ENCODE measurements at regions not wholly inside any gene's neighbourhood (a gene's known extent, or its start where the extent isn't known, plus 50 kb on each side); places are given as distances from the start of the nearest gene placed in this dataset.

GRCh38 chr18:57956491-57956890 is 87.5 kb upstream of the NEDD4L start:
- TF ChIP-seq CTCF (conservative IDR thresholded peaks at IDR 0.05; ENCODE audit: low read depth, low read length) (no peak), EZH2 (IDR thresholded peaks at IDR 0.05; ENCODE audit: borderline replicate concordance, low read depth, low read length, poor library complexity, severe bottlenecking) (no peak)
- no peaks in the 10 kb centered on the region for H3K27me3 ChIP-seq (replicated peaks; ENCODE audit: insufficient read depth, low read depth, low read length, poor library complexity)
- CTCF ChIA-PET = no interaction called here
- POLR2A ChIA-PET (ENCODE audit: low non-redundant PET) = no interaction called here
- intact Hi-C loops (cut with micrococcal nuclease; ENCODE audit: unreplicated experiment) = loop anchor here (10.0 kb wide), 1 partner anchor 168 kb away; no protein-coding TSS in a partner anchor
- DNase-seq (ENCODE audit: low spot score) = no peak
- no peaks in the 10 kb centered on the region for H3K4me1 ChIP-seq (ENCODE audit: insufficient read depth, low read length, poor library complexity, severe bottlenecking)
- BruUV-seq (replicated peaks) = no TSS peak
- H3K36me3 ChIP-seq (ENCODE audit: insufficient read depth, low read length, poor library complexity, severe bottlenecking) = no peaks in the 10 kb centered on the region
- H3K27ac ChIP-seq (ENCODE audit: low read depth, low read length, poor library complexity, severe bottlenecking) = no peak overlapping the region
- H3K4me3 ChIP-seq (ENCODE audit: low read depth, low read length, poor library complexity, severe bottlenecking) = no peak overlapping the region
- H3K9me3 ChIP-seq (ENCODE audit: low read depth, low read length, poor library complexity, severe bottlenecking) = no peaks in the 10 kb centered on the region

- POLR2A ChIA-PET (ENCODE audit: low non-redundant PET) = no interaction called here
- no peaks in the 10 kb centered on the region for H3K27me3 ChIP-seq (replicated peaks; ENCODE audit: insufficient read depth, low read depth, low read length, poor library complexity)
- CTCF ChIA-PET = no interaction called here
- H3K27ac ChIP-seq (ENCODE audit: low read depth, low read length, poor library complexity, severe bottlenecking) = no peak overlapping the region
- BruUV-seq (replicated peaks) = no TSS peak
- H3K9me3 ChIP-seq (ENCODE audit: low read depth, low read length, poor library complexity, severe bottlenecking) = no peaks in the 10 kb centered on the region
- H3K4me3 ChIP-seq (ENCODE audit: low read depth, low read length, poor library complexity, severe bottlenecking) = no peak overlapping the region
- H3K4me1 ChIP-seq (ENCODE audit: insufficient read depth, low read length, poor library complexity, severe bottlenecking) = no peaks in the 10 kb centered on the region
- H3K36me3 ChIP-seq (ENCODE audit: insufficient read depth, low read length, poor library complexity, severe bottlenecking) = no peaks in the 10 kb centered on the region
- TF ChIP-seq EZH2 (IDR thresholded peaks at IDR 0.05; ENCODE audit: borderline replicate concordance, low read depth, low read length, poor library complexity, severe bottlenecking) = no peak
- no peak for TF ChIP-seq CTCF (conservative IDR thresholded peaks at IDR 0.05; ENCODE audit: low read depth, low read length)
- DNase-seq (ENCODE audit: low spot score) = no peak
- intact Hi-C loops (cut with micrococcal nuclease; ENCODE audit: unreplicated experiment) = loop anchor here (10.0 kb wide), 1 partner anchor 170 kb away; no protein-coding TSS in a partner anchor
These were observed 89.1 kb upstream of the NEDD4L start for GRCh38 chr18:57954935-57955334.

- intact Hi-C loops (cut with micrococcal nuclease; ENCODE audit: unreplicated experiment) = loop anchor here (10.0 kb wide), 1 partner anchor 171 kb away; no protein-coding TSS in a partner anchor
- Histone ChIP-seq H3K27me3 (replicated peaks; ENCODE audit: insufficient read depth, low read depth, low read length, poor library complexity) (no peaks in the 10 kb centered on the region), H3K9me3 (ENCODE audit: low read depth, low read length, poor library complexity, severe bottlenecking) (no peaks in the 10 kb centered on the region), H3K36me3 (ENCODE audit: insufficient read depth, low read length, poor library complexity, severe bottlenecking) (no peaks in the 10 kb centered on the region), H3K4me3 (ENCODE audit: low read depth, low read length, poor library complexity, severe bottlenecking) (no peak overlapping the region), H3K27ac (ENCODE audit: low read depth, low read length, poor library complexity, severe bottlenecking) (no peak overlapping the region), H3K4me1 (ENCODE audit: insufficient read depth, low read length, poor library complexity, severe bottlenecking) (no peaks in the 10 kb centered on the region)
- no peak for DNase-seq (ENCODE audit: low spot score)
- POLR2A ChIA-PET (ENCODE audit: low non-redundant PET) = no interaction called here
- CTCF ChIA-PET = no interaction called here
- no TSS peak for BruUV-seq (replicated peaks)
- TF ChIP-seq CTCF (conservative IDR thresholded peaks at IDR 0.05; ENCODE audit: low read depth, low read length) (no peak), EZH2 (IDR thresholded peaks at IDR 0.05; ENCODE audit: borderline replicate concordance, low read depth, low read length, poor library complexity, severe bottlenecking) (no peak)
These were observed 90.1 kb upstream of the NEDD4L start for GRCh38 chr18:57953883-57954282.

Measured in A673 (cell line).